SH-SY5Y (cell line): ENCODE measurements at regions not wholly inside any gene's neighbourhood (a gene's known extent, or its start where the extent isn't known, plus 50 kb on each side); places are given as distances from the start of the nearest gene placed in this dataset.

Source experiments
- GATA2 ChIP-seq: IDR thresholded peaks from 2 replicates; pipeline ENCODE4 v1.6.1; 2011; ENCODE audit warnings: mild to moderate bottlenecking, low read depth, low read length
- GATA3 ChIP-seq: IDR thresholded peaks from 2 replicates; pipeline ENCODE4 v1.6.1; 2011; ENCODE audit warnings: low read depth, mild to moderate bottlenecking, low read length, moderate library complexity

DNA sequence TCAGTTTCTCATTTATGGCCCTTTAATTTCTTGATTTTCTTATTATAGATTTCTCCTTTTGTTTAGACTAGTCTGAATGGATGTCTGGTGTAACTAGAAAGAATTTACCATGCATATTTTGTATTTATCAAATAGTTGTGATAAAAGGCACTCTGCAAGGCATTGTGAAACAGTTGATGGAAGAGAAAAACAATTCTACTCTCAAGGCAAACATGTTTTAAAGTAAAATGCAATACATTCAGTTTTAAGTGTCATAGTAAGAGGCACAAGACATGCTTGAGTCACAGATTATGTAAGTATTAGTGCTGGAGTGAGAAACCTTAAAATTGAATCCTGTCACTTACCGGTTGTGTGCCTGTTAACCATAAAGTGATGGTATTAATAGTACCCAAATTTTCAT lies 283.3 kb upstream of the DKK2 start:
- TF ChIP-seq GATA2 = no peak
- TF ChIP-seq GATA3 = no peak
